ENCODE measurements at regions not wholly inside any gene's neighbourhood (a gene's known extent, or its start where the extent isn't known, plus 50 kb on each side); places are given as distances from the start of the nearest gene placed in this dataset.

DNA sequence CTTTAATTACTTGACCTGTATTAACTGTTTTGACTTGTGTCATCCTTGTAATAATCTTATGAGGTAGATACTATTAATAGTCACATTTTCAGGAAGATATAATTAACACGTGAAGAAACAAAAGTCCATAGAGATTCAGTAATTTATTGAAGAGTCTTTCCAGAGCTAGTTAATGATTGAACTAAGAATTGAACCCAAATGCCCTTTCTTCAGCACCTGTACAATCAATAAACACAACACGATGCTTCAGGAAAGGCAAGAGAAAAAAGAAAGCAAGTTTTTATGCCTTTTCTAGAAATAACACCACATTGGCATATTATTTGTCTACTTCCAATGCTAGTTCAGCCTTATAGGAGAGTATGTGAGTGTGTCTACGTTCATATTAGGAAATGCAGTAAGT is 399.6 kb downstream of the NAF1 start:
- TF ChIP-seq CTCF (IDR thresholded peaks at IDR 0.05) (no peak), ZFX (IDR thresholded peaks at IDR 0.05; ENCODE audit: borderline replicate concordance) (no peak)

All from 22Rv1 (cell line).